GM23338 (cell line): ENCODE measurements at regions not wholly inside any gene's neighbourhood (a gene's known extent, or its start where the extent isn't known, plus 50 kb on each side); places are given as distances from the start of the nearest gene placed in this dataset.

Experiments
- ATAC-seq: fragments of 200-7000 bp; cut with Tn5 transposase; 3 replicates; pipeline ENCODE4 v1.9.1; 2020
- DNase-seq: peaks from one replicate; pipeline ENCODE4 v3.0.0-alpha.2; 2015; ENCODE audit warnings: low spot score
- H2AFZ ChIP-seq: fragments of 200-600 bp; sonication (generic); 2 replicates; pipeline ENCODE4 v1.8.0; 2016; ENCODE audit warnings: antibody characterized with exemption, mild to moderate bottlenecking, moderate library complexity
- H3F3A ChIP-seq: fragments of 200-600 bp; sonication (generic); replicated peaks from 2 replicates; pipeline ENCODE4 v1.8.0; 2017; ENCODE audit warnings: antibody characterized with exemption, mixed run types, low read depth
- H3K27ac ChIP-seq: fragments of 200-600 bp; sonication (generic); 2 replicates; pipeline ENCODE4 v1.6.1; 2016; ENCODE audit warnings: low read depth
- H3K27me3 ChIP-seq: fragments of 200-600 bp; sonication (generic); 2 replicates; pipeline ENCODE4 v1.8.0; 2016; ENCODE audit warnings: mild to moderate bottlenecking, mixed run types, moderate library complexity; ENCODE audit not compliant: insufficient read depth
- H3K36me3 ChIP-seq: fragments of 200-600 bp; sonication (generic); 2 replicates; pipeline ENCODE4 v1.8.0; 2016; ENCODE audit warnings: mild to moderate bottlenecking; ENCODE audit not compliant: insufficient read depth
- H3K4me1 ChIP-seq: fragments of 200-600 bp; sonication (generic); 2 replicates; pipeline ENCODE4 v1.8.0; 2016; ENCODE audit warnings: mild to moderate bottlenecking, moderate library complexity; ENCODE audit not compliant: insufficient read depth
- H3K4me2 ChIP-seq: fragments of 200-600 bp; sonication (generic); 2 replicates; pipeline ENCODE4 v1.7.1; 2017; ENCODE audit warnings: mixed run types
- H3K4me3 ChIP-seq: fragments of 200-600 bp; sonication (generic); 2 replicates; pipeline ENCODE4 v1.6.1; 2016; ENCODE audit warnings: mixed run types
- H3K79me2 ChIP-seq: fragments of 200-600 bp; sonication (generic); replicated peaks from 2 replicates; pipeline ENCODE4 v1.8.0; 2017; ENCODE audit warnings: mild to moderate bottlenecking; ENCODE audit not compliant: insufficient read depth
- H3K9me2 ChIP-seq: fragments of 200-600 bp; sonication (generic); 2 replicates; pipeline ENCODE4 v1.8.0; 2017; ENCODE audit not compliant: insufficient read depth
- H4K20me1 ChIP-seq: fragments of 200-600 bp; sonication (generic); replicated peaks from 2 replicates; pipeline ENCODE4 v1.8.0; 2017; ENCODE audit warnings: mild to moderate bottlenecking; ENCODE audit not compliant: insufficient read depth
- H3K27ac Mint-ChIP-seq: 2 replicates; pipeline ENCODE4 v1.8.0; 2020; ENCODE audit warnings: inconsistent platforms, mild to moderate bottlenecking, moderate library complexity, mixed read lengths
- H3K27me3 Mint-ChIP-seq: 3 replicates; pipeline ENCODE4 v1.8.0; 2022; ENCODE audit warnings: low read depth, mild to moderate bottlenecking, moderate library complexity, mixed read lengths, inconsistent platforms; ENCODE audit not compliant: insufficient read depth, poor library complexity
- H3K36me3 Mint-ChIP-seq: 3 replicates; pipeline ENCODE4 v1.8.0; 2021; ENCODE audit warnings: low read depth, mild to moderate bottlenecking, inconsistent platforms, moderate library complexity, mixed read lengths
- H3K4me1 Mint-ChIP-seq: 3 replicates; pipeline ENCODE4 v1.8.0; 2020; ENCODE audit warnings: mild to moderate bottlenecking, inconsistent platforms, mixed read lengths
- H3K4me3 Mint-ChIP-seq: 3 replicates; pipeline ENCODE4 v1.8.0; 2021; ENCODE audit warnings: moderate library complexity, mild to moderate bottlenecking, inconsistent platforms, mixed read lengths
- H3K9me3 Mint-ChIP-seq: 3 replicates; pipeline ENCODE4 v1.8.0; 2020; ENCODE audit warnings: moderate library complexity, mild to moderate bottlenecking, inconsistent platforms, mixed read lengths
- CREB1 ChIP-seq: fragments of 250-450 bp; sonication (Bioruptor Pico); IDR thresholded peaks from 2 replicates; pipeline ENCODE4 v1.5.0; 2020; ENCODE audit warnings: low read depth, mild to moderate bottlenecking, moderate library complexity
- CTCF ChIP-seq, 2 experiments: fragments of 200-600 bp in 1 of 2; sonication (generic) in 1 of 2; conservative IDR thresholded peaks; 2 replicates each; pipeline versions ENCODE4 v1.5.1 to v1.6.1; 2016 to 2017; ENCODE audit warnings: antibody characterized with exemption in 2 of 2, low read depth in 2 of 2, mild to moderate bottlenecking in 2 of 2, moderate library complexity in 1 of 2
- ETS1 ChIP-seq: IDR thresholded peaks from 2 replicates; pipeline ENCODE4 v1.6.1; 2016; ENCODE audit warnings: antibody characterized with exemption
- EZH2 ChIP-seq: fragments of 200-600 bp; sonication (generic); IDR thresholded peaks from one replicate; pipeline ENCODE4 v1.8.0; 2017; ENCODE audit warnings: antibody characterized with exemption, mild to moderate bottlenecking, low read depth; ENCODE audit not compliant: unreplicated experiment
- JUNB ChIP-seq: IDR thresholded peaks from one replicate; pipeline ENCODE4 v1.6.1; 2016; ENCODE audit warnings: antibody characterized with exemption; ENCODE audit not compliant: unreplicated experiment
- NANOG ChIP-seq: IDR thresholded peaks from 2 replicates; pipeline ENCODE4 v1.6.1; 2016; ENCODE audit warnings: antibody characterized with exemption, borderline replicate concordance
- POLR2AphosphoS5 ChIP-seq: IDR thresholded peaks from 2 replicates; pipeline ENCODE4 v1.6.1; 2016; ENCODE audit warnings: antibody characterized with exemption, low read depth
- REST ChIP-seq: IDR thresholded peaks from one replicate; pipeline ENCODE4 v1.6.1; 2018; ENCODE audit warnings: antibody characterized with exemption; ENCODE audit not compliant: unreplicated experiment
- ZNF114 ChIP-seq: fragments of 250-450 bp; sonication (Bioruptor Pico); IDR thresholded peaks from 2 replicates; pipeline ENCODE4 v1.5.0; 2020; ENCODE audit warnings: mild to moderate bottlenecking, moderate library complexity
- ZNF331 ChIP-seq: fragments of 250-450 bp; sonication (Bioruptor Pico); IDR thresholded peaks from 2 replicates; pipeline ENCODE4 v1.5.0; 2020; ENCODE audit warnings: low read depth, mild to moderate bottlenecking, moderate library complexity

- TF ChIP-seq CTCF (conservative IDR thresholded peaks at IDR 0.05; ENCODE audit: low read depth in 2 of 2) (no peak), CREB1 (CRISPR knock-in tag) (no peak), ZNF331 (CRISPR knock-in tag) (no peak), REST (no peak)
These were observed 432.0 kb upstream of the SLIT2 start (continued) for GRCh38 chr4:19819737-19820136.

- no peaks in the 10 kb centered on the region for H3K36me3 ChIP-seq
- H3K4me2 ChIP-seq = no peak overlapping the region
- Mint-ChIP-seq H3K4me3 (no peak overlapping the region), H3K27ac (no peak overlapping the region), H3K27me3 (no peaks in the 10 kb centered on the region), H3K36me3 (no peaks in the 10 kb centered on the region), H3K4me1 (no peaks in the 10 kb centered on the region), H3K9me3 (no peaks in the 10 kb centered on the region)
- ATAC-seq (no peak), DNase-seq (no peak)
- H3K27me3 ChIP-seq = no peaks in the 10 kb centered on the region
- TF ChIP-seq ETS1 = no peak
- no peak for TF ChIP-seq EZH2
- no peak for TF ChIP-seq ZNF114 (CRISPR knock-in tag)
- no peak for TF ChIP-seq NANOG
- H2AFZ ChIP-seq = no peak overlapping the region
- no peaks in the 10 kb centered on the region for H3K4me1 ChIP-seq
- no peaks in the 10 kb centered on the region for H3F3A ChIP-seq
- H4K20me1 ChIP-seq = no peaks in the 10 kb centered on the region
- H3K79me2 ChIP-seq = no peaks in the 10 kb centered on the region
- H3K9me2 ChIP-seq = no peaks in the 10 kb centered on the region
- H3K4me3 ChIP-seq = no peak overlapping the region
- no peak overlapping the region for H3K27ac ChIP-seq
These were observed 441.7 kb upstream of the SLIT2 start for GRCh38 chr4:19809989-19810388.

GRCh38 chr4:19807505-19807904 is 444.2 kb upstream of the SLIT2 start:
- Mint-ChIP-seq H3K4me1 (no peaks in the 10 kb centered on the region), H3K27ac (no peak overlapping the region)
- TF ChIP-seq ZNF331 (CRISPR knock-in tag) (no peak), NANOG (no peak), JUNB (no peak), CREB1 (CRISPR knock-in tag) (no peak), CTCF (conservative IDR thresholded peaks at IDR 0.05; ENCODE audit: low read depth in 2 of 2) (no peak), EZH2 (no peak), POLR2AphosphoS5 (no peak), REST (no peak)

More at GRCh38 chr4:19807505-19807904, 444.2 kb upstream of the SLIT2 start:
- Histone ChIP-seq H3K4me3 (no peak overlapping the region), H3K4me1 (no peaks in the 10 kb centered on the region), H3K4me2 (no peak overlapping the region), H3K27me3 (no peaks in the 10 kb centered on the region), H3K79me2 (no peaks in the 10 kb centered on the region), H3F3A (no peaks in the 10 kb centered on the region), H3K36me3 (no peaks in the 10 kb centered on the region), H3K27ac (no peak overlapping the region), H3K9me2 (no peaks in the 10 kb centered on the region), H4K20me1 (no peaks in the 10 kb centered on the region), H2AFZ (no peak overlapping the region)
- no peak for DNase-seq
- H3K27me3 Mint-ChIP-seq = no peaks in the 10 kb centered on the region
- H3K4me3 Mint-ChIP-seq = no peak overlapping the region
- no peak for ATAC-seq
- no peaks in the 10 kb centered on the region for H3K9me3 Mint-ChIP-seq
- no peaks in the 10 kb centered on the region for H3K36me3 Mint-ChIP-seq
